ENCODE measurements at regions not wholly inside any gene's neighbourhood (a gene's known extent, or its start where the extent isn't known, plus 50 kb on each side); places are given as distances from the start of the nearest gene placed in this dataset.

DNA sequence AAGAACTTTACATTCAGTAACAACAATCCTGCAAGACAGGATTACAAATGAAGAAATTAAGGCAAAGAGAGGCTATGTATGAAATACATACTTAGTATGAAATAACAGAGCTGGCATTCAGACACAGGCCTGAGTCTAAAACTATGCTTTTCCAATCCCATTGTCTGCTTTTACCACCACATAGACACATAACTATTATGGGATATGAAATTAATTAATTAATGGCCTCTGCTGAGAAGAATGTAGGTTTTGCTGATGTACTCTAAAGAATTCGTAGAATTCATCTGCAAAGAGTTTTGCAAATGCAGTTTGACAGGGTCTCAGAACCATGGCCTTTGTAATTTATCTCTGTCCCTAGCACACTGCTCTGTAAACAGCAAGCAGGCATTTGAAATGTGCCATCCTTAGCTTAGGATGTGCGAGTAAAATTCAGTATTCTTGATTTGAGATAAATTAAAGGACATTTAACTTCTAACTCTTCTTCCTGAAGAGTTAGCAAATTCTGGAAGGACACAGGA, 54.5 kb upstream of the BOC start:
- TF ChIP-seq, protein P1, sequence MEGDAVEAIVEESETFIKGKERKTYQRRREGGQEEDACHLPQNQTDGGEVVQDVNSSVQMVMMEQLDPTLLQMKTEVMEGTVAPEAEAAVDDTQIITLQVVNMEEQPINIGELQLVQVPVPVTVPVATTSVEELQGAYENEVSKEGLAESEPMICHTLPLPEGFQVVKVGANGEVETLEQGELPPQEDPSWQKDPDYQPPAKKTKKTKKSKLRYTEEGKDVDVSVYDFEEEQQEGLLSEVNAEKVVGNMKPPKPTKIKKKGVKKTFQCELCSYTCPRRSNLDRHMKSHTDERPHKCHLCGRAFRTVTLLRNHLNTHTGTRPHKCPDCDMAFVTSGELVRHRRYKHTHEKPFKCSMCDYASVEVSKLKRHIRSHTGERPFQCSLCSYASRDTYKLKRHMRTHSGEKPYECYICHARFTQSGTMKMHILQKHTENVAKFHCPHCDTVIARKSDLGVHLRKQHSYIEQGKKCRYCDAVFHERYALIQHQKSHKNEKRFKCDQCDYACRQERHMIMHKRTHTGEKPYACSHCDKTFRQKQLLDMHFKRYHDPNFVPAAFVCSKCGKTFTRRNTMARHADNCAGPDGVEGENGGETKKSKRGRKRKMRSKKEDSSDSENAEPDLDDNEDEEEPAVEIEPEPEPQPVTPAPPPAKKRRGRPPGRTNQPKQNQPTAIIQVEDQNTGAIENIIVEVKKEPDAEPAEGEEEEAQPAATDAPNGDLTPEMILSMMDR (optimal IDR thresholded peaks at IDR 0.05 in 1 of 3, IDR thresholded peaks at IDR 0.05 in 1 of 3, conservative IDR thresholded peaks at IDR 0.05 in 1 of 3; ENCODE audit: extremely low read depth in 1 of 3, insufficient read depth in 2 of 3, low read length in 3 of 3): no peak
- no peak for TF ChIP-seq EZH2 (IDR thresholded peaks at IDR 0.05; ENCODE audit: low read length)
